ENCODE measurements at regions not wholly inside any gene's neighbourhood (a gene's known extent, or its start where the extent isn't known, plus 50 kb on each side); places are given as distances from the start of the nearest gene placed in this dataset.

GRCh38 chr2:120968307-120969015 is 232.8 kb downstream of the GLI2 start:
- in situ Hi-C loops (cut with MboI; ENCODE audit: low sequenced_read_pairs) = no loop called here

- in situ Hi-C loops (cut with MboI; ENCODE audit: low sequenced_read_pairs) = no loop called here
Observed at GRCh38 chr2:120969613-120970355, 234.1 kb downstream of the GLI2 start.

- in situ Hi-C loops (cut with MboI; ENCODE audit: low sequenced_read_pairs) = no loop called here
Observed at GRCh38 chr2:120971866-120972265, 236.2 kb downstream of the GLI2 start.

- in situ Hi-C loops (cut with MboI; ENCODE audit: low sequenced_read_pairs) = no loop called here
Observed at GRCh38 chr2:120972286-120972685, 236.6 kb downstream of the GLI2 start.

GRCh38 chr2:120973196-120973595 is 237.5 kb downstream of the GLI2 start:
- in situ Hi-C loops (cut with MboI; ENCODE audit: low sequenced_read_pairs) = no loop called here

- in situ Hi-C loops (cut with MboI; ENCODE audit: low sequenced_read_pairs) = no loop called here
Observed at GRCh38 chr2:120974950-120975349, 239.3 kb downstream of the GLI2 start.

- in situ Hi-C loops (cut with MboI; ENCODE audit: low sequenced_read_pairs) = no loop called here
Observed at GRCh38 chr2:120976501-120977307, 241.0 kb downstream of the GLI2 start.

GRCh38 chr2:120977582-120978358 is 242.1 kb downstream of the GLI2 start:
- in situ Hi-C loops (cut with MboI; ENCODE audit: low sequenced_read_pairs) = no loop called here

- in situ Hi-C loops (cut with MboI; ENCODE audit: low sequenced_read_pairs) = no loop called here
Observed at GRCh38 chr2:120978359-120979050, 242.8 kb downstream of the GLI2 start.

- in situ Hi-C loops (cut with MboI; ENCODE audit: low sequenced_read_pairs) = no loop called here
Observed at GRCh38 chr2:120979398-120979797, 243.7 kb downstream of the GLI2 start.

- in situ Hi-C loops (cut with MboI; ENCODE audit: low sequenced_read_pairs) = no loop called here
Observed at GRCh38 chr2:120979921-120980320, 244.3 kb downstream of the GLI2 start.

- in situ Hi-C loops (cut with MboI; ENCODE audit: low sequenced_read_pairs) = no loop called here
Observed at GRCh38 chr2:120981443-120981842, 245.8 kb downstream of the GLI2 start.

GRCh38 chr2:120982598-120982997 is 246.9 kb downstream of the GLI2 start:
- in situ Hi-C loops (cut with MboI; ENCODE audit: low sequenced_read_pairs) = no loop called here

GRCh38 chr2:120983344-120983743 is 247.7 kb downstream of the GLI2 start:
- in situ Hi-C loops (cut with MboI; ENCODE audit: low sequenced_read_pairs) = no loop called here

GRCh38 chr2:120984046-120984445 is 248.4 kb downstream of the GLI2 start:
- in situ Hi-C loops (cut with MboI; ENCODE audit: low sequenced_read_pairs) = no loop called here

GRCh38 chr2:120984452-120985173 is 248.9 kb downstream of the GLI2 start:
- in situ Hi-C loops (cut with MboI; ENCODE audit: low sequenced_read_pairs) = no loop called here

- in situ Hi-C loops (cut with MboI; ENCODE audit: low sequenced_read_pairs) = no loop called here
Observed at GRCh38 chr2:120985174-120985996, 249.7 kb downstream of the GLI2 start.

- in situ Hi-C loops (cut with MboI; ENCODE audit: low sequenced_read_pairs) = no loop called here
Observed at GRCh38 chr2:120985997-120986651, 250.5 kb downstream of the GLI2 start.

All from HL-60/S4 treated with phorbol 12-myristate 13-acetate at 8.2 ng/mL for 4 days and 3 days (cell line).